ENCODE measurements at regions not wholly inside any gene's neighbourhood (a gene's known extent, or its start where the extent isn't known, plus 50 kb on each side); places are given as distances from the start of the nearest gene placed in this dataset.
A peak's percentile ranks its signal among the peaks of the same experiment; 100 is the strongest.

GRCh38 chr18:45248240-45248903, 366.9 kb upstream of the SLC14A2 start:
- TF ChIP-seq EP300 (IDR thresholded peaks at IDR 0.05) (peak; percentile 47), CTCF (IDR thresholded peaks at IDR 0.05) (no peak), POLR2AphosphoS5 (IDR thresholded peaks at IDR 0.05) (no peak), POLR2A (IDR thresholded peaks at IDR 0.05) (no peak)
